ENCODE measurements at regions not wholly inside any gene's neighbourhood (a gene's known extent, or its start where the extent isn't known, plus 50 kb on each side); places are given as distances from the start of the nearest gene placed in this dataset.

- CTCF ChIA-PET: interaction anchor here (0.7 kb wide), 1 partner anchor 53 kb away, joined by 3 read pairs; no protein-coding TSS in a partner anchor
- no peak for TF ChIP-seq CTCF (conservative IDR thresholded peaks at IDR 0.05; ENCODE audit: low read depth)
- POLR2A ChIA-PET (ENCODE audit: low non-redundant PET): no interaction called here
- no peak for DNase-seq (ENCODE audit: low spot score)
- H3K27ac ChIP-seq: no peak overlapping the region
Observed at GRCh38 chr7:25829663-25830062, 322.3 kb upstream of the NFE2L3 start.

GRCh38 chr7:25830215-25830614 lies 321.8 kb upstream of the NFE2L3 start:
- no peak for DNase-seq (ENCODE audit: low spot score)
- no peak for TF ChIP-seq CTCF (conservative IDR thresholded peaks at IDR 0.05; ENCODE audit: low read depth)
- H3K27ac ChIP-seq: no peak overlapping the region
- POLR2A ChIA-PET (ENCODE audit: low non-redundant PET): no interaction called here
- CTCF ChIA-PET: interaction anchor here (0.7 kb wide), 1 partner anchor 53 kb away, joined by 3 read pairs; no protein-coding TSS in a partner anchor

- POLR2A ChIA-PET (ENCODE audit: low non-redundant PET): no interaction called here
- CTCF ChIA-PET: no interaction called here
- TF ChIP-seq CTCF (conservative IDR thresholded peaks at IDR 0.05; ENCODE audit: low read depth): no peak
- no peak overlapping the region for H3K27ac ChIP-seq
- no peak for DNase-seq (ENCODE audit: low spot score)
Observed at GRCh38 chr7:25831062-25831691, 320.8 kb upstream of the NFE2L3 start.

GRCh38 chr7:25831831-25832411 lies 320.1 kb upstream of the NFE2L3 start:
- no peak overlapping the region for H3K27ac ChIP-seq
- no peak for DNase-seq (ENCODE audit: low spot score)
- ChIA-PET CTCF (interaction anchor here (0.5 kb wide), 1 partner anchor 473 kb away, joined by 5 read pairs; no protein-coding TSS in a partner anchor), POLR2A (ENCODE audit: low non-redundant PET) (no interaction called here)
- no peak for TF ChIP-seq CTCF (conservative IDR thresholded peaks at IDR 0.05; ENCODE audit: low read depth)

GRCh38 chr7:25832456-25832855 lies 319.5 kb upstream of the NFE2L3 start:
- ChIA-PET POLR2A (ENCODE audit: low non-redundant PET) (no interaction called here), CTCF (interaction anchor here (0.5 kb wide), 1 partner anchor 473 kb away, joined by 5 read pairs; no protein-coding TSS in a partner anchor)
- no peak overlapping the region for H3K27ac ChIP-seq
- DNase-seq (ENCODE audit: low spot score): no peak
- TF ChIP-seq CTCF (conservative IDR thresholded peaks at IDR 0.05; ENCODE audit: low read depth): no peak

- no peak for TF ChIP-seq CTCF (conservative IDR thresholded peaks at IDR 0.05; ENCODE audit: low read depth)
- DNase-seq (ENCODE audit: low spot score): no peak
- ChIA-PET CTCF (no interaction called here), POLR2A (ENCODE audit: low non-redundant PET) (no interaction called here)
- no peak overlapping the region for H3K27ac ChIP-seq
Observed at GRCh38 chr7:25832929-25833328, 319.1 kb upstream of the NFE2L3 start.

Data from RWPE1 (cell line).